ENCODE measurements at regions not wholly inside any gene's neighbourhood (a gene's known extent, or its start where the extent isn't known, plus 50 kb on each side); places are given as distances from the start of the nearest gene placed in this dataset.
"Not testable (repeated sequence)": the region's sequence is repeated elsewhere in the genome, so short reads cannot be mapped to it uniquely, and the experiment has no call there.

DNA sequence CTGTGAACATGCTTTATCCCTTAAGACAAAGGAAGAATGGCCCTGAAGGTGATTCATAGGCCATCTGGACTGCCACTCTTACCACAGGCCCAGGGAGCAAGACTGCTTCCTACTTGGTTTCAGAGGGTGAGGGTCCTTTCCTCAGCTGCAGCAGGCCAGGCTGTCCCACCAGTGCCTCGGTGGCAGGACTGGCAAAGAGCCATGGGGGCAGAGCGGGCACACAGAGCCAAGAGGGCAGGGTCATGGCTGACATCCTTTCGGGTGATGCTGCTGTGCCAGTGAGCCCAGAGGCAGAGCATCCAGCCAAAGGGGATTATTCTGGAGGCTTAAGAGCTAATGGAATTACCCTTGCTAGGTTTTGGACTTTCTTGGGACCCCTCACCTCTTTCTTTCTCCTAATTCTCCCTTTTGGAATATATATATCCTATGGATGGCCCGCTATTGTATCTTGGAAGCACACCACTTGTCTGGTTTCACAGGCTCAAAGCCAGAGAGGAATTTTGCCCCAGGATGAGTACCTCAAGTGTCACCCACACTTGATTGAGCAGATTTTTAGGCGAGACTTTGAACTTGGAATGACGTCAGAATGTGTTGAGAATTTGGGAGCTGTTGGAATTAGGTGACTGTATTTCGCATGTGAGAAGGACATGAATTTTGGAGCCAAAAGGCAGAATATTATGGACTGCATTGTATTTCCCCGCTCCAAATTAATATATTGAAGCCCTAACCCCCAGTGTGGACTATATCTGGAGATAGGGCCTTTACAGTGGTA, 180.6 kb downstream of the BARX1 start:
- H3K4me3 ChIP-seq (ENCODE audit: low read depth, low read length) = no peak overlapping the region
- DNase-seq (ENCODE audit: low read depth) = no peak
- TF ChIP-seq CTCF (IDR thresholded peaks at IDR 0.05; ENCODE audit: insufficient read depth, low read length) = no peak

GRCh38 chr9:93771276-93771675, 183.9 kb downstream of the BARX1 start:
- no peak for TF ChIP-seq CTCF (IDR thresholded peaks at IDR 0.05; ENCODE audit: insufficient read depth, low read length)
- no peak for DNase-seq (ENCODE audit: low read depth)
- H3K4me3 ChIP-seq (ENCODE audit: low read depth, low read length) = no peak overlapping the region

- TF ChIP-seq CTCF (IDR thresholded peaks at IDR 0.05; ENCODE audit: insufficient read depth, low read length) = no peak
These were observed 185.4 kb downstream of the PHF2 start for GRCh38 chr9:93761822-93762221.

GRCh38 chr9:93750045-93750444, 173.7 kb downstream of the PHF2 start:
- H3K4me3 ChIP-seq (ENCODE audit: low read depth, low read length) = no peak overlapping the region
- no peak for TF ChIP-seq CTCF (IDR thresholded peaks at IDR 0.05; ENCODE audit: insufficient read depth, low read length)
- DNase-seq (ENCODE audit: low read depth) = no peak

More at GRCh38 chr9:93761822-93762221, 185.4 kb downstream of the PHF2 start:
- DNase-seq (ENCODE audit: low read depth) = no peak
- no peak overlapping the region for H3K4me3 ChIP-seq (ENCODE audit: low read depth, low read length)

DNA sequence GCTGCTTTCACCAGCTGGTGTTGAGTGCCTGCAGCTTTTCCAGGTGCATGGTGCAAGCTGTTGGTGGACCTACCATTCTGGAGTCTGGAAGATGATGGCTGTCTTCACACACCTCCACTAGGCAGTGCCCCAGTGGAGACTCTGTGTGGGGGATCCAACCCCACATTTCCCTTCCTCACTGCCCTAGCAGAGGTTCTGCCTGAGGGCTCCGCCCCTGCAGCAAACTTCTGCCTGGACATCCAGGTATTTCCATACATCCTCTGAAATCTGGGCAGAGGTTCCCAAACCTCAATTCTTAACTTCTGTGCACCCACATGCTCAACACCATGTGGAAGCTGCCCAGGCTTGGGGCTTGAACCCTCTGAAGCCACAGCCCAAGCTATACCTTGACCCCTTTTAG, 172.4 kb downstream of the PHF2 start:
- H3K4me3 ChIP-seq (ENCODE audit: low read depth, low read length); DNase-seq (ENCODE audit: low read depth): not testable (repeated sequence)

DNA sequence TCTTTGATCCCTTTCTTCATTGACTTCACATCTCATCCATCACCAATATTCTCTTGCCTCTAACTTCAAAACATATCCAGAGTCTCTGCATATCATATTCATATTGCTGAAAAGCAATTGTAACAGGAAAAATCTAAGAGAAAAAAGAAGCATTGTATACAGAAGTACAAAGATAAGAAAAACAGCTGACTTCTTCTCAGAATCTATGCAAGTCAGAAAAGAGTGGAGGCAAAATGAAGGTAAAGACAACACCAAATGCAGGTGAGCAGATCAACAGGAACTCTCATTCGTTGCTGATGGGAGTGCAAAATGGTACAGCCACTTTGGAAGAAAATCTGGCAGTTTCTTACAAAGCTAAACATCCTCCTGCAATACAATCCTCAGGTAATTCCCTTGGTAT, 155.6 kb downstream of the PHF2 start:
- H3K4me3 ChIP-seq (ENCODE audit: low read depth, low read length) = no peak overlapping the region
- TF ChIP-seq CTCF (IDR thresholded peaks at IDR 0.05; ENCODE audit: insufficient read depth, low read length) = no peak
- no peak for DNase-seq (ENCODE audit: low read depth)

- H3K4me3 ChIP-seq (ENCODE audit: low read depth, low read length) = no peak overlapping the region
- TF ChIP-seq CTCF (IDR thresholded peaks at IDR 0.05; ENCODE audit: insufficient read depth, low read length) = no peak
- DNase-seq (ENCODE audit: low read depth) = no peak
These were observed 154.3 kb downstream of the PHF2 start for GRCh38 chr9:93730648-93731047.
